ENCODE measurements at regions not wholly inside any gene's neighbourhood (a gene's known extent, or its start where the extent isn't known, plus 50 kb on each side); places are given as distances from the start of the nearest gene placed in this dataset.

DNA sequence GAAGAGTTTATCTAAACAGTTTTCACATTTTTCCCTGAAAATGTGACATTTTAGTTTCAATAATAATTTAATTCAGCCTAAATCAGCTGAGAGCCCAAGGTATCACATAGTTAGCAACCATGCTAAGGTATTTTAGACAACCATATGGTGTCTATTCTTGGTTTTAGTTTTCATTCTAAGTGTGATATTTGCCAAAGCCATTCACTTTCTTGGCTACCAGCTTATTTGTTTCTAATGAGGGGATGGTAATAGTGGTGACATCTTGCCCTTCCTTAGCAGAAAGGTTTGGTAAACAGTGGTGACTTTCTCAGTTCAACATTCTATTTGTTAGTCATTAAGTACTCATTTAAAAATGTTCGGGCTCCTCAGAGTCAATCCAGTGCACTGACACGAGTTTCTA lies 854.9 kb upstream of the HTR2C start:
- Histone ChIP-seq H3K4me1 (ENCODE audit: insufficient read depth, low read length) (no peaks in the 10 kb centered on the region), H4K20me1 (ENCODE audit: low read length) (no peaks in the 10 kb centered on the region), H3K4me3 (ENCODE audit: low read length) (no peak overlapping the region), H3K79me2 (ENCODE audit: low read length) (no peaks in the 10 kb centered on the region), H3K4me2 (ENCODE audit: low read length) (no peak overlapping the region), H3K27me3 (ENCODE audit: low read length) (no peaks in the 10 kb centered on the region), H3K27ac (ENCODE audit: low read length) (no peak overlapping the region), H3F3A (ENCODE audit: low read length, unreplicated experiment) (no peaks in the 10 kb centered on the region), H3K9ac (ENCODE audit: low read length) (no peak overlapping the region), H3K36me3 (ENCODE audit: low read depth, low read length) (no peaks in the 10 kb centered on the region), H3K9me3 (ENCODE audit: low read length) (no peaks in the 10 kb centered on the region), H2AFZ (ENCODE audit: low read length) (no peak overlapping the region), H3K9me2 (replicated peaks; ENCODE audit: low read length) (no peaks in the 10 kb centered on the region)
- CTCF ChIA-PET = no interaction called here
- BruUV-seq (replicated peaks) = no TSS peak
- no peak for TF ChIP-seq EZH2 (IDR thresholded peaks at IDR 0.05; ENCODE audit: low read length, unreplicated experiment)
- TF ChIP-seq, protein P1, sequence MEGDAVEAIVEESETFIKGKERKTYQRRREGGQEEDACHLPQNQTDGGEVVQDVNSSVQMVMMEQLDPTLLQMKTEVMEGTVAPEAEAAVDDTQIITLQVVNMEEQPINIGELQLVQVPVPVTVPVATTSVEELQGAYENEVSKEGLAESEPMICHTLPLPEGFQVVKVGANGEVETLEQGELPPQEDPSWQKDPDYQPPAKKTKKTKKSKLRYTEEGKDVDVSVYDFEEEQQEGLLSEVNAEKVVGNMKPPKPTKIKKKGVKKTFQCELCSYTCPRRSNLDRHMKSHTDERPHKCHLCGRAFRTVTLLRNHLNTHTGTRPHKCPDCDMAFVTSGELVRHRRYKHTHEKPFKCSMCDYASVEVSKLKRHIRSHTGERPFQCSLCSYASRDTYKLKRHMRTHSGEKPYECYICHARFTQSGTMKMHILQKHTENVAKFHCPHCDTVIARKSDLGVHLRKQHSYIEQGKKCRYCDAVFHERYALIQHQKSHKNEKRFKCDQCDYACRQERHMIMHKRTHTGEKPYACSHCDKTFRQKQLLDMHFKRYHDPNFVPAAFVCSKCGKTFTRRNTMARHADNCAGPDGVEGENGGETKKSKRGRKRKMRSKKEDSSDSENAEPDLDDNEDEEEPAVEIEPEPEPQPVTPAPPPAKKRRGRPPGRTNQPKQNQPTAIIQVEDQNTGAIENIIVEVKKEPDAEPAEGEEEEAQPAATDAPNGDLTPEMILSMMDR (conservative IDR thresholded peaks at IDR 0.05; ENCODE audit: low read depth, low read length) = no peak
- no peak for TF ChIP-seq EZH2phosphoT487 (IDR thresholded peaks at IDR 0.05; ENCODE audit: borderline replicate concordance, low read length)
- POLR2A ChIA-PET (ENCODE audit: unreplicated experiment) = no interaction called here
- DNase-seq = no peak
- ATAC-seq = no peak
- intact Hi-C loops (cut with micrococcal nuclease) = no loop called here

DNA sequence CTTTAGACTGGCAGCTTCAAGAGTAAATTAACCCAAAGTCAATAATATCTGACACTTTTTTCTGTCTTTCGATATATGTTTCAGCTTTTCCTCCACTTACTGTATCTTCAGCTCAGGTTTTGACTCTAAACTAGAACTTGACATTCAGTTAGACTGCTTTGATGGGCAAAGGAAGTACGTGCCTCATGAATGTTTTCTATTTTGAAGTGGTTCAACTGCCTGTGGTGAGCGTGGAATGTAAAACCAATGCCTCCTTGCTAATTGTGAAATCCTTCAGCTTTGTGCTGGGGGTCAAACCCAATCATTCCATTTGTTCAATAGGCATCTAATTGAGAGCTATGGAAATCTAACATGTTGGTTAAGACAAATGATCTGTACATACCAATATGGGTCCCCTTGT lies 857.0 kb upstream of the HTR2C start:
- no TSS peak for BruUV-seq (replicated peaks)
- TF ChIP-seq EZH2phosphoT487 (IDR thresholded peaks at IDR 0.05; ENCODE audit: borderline replicate concordance, low read length) (no peak), EZH2 (IDR thresholded peaks at IDR 0.05; ENCODE audit: low read length, unreplicated experiment) (no peak)
- TF ChIP-seq, protein P1 (conservative IDR thresholded peaks at IDR 0.05; ENCODE audit: low read depth, low read length) = no peak
- no peak for DNase-seq
- Histone ChIP-seq H3K4me2 (ENCODE audit: low read length) (no peak overlapping the region), H3K9ac (ENCODE audit: low read length) (no peak overlapping the region), H3K27ac (ENCODE audit: low read length) (no peak overlapping the region), H3K36me3 (ENCODE audit: low read depth, low read length) (no peaks in the 10 kb centered on the region), H3F3A (ENCODE audit: low read length, unreplicated experiment) (no peaks in the 10 kb centered on the region), H3K4me1 (ENCODE audit: insufficient read depth, low read length) (no peaks in the 10 kb centered on the region), H2AFZ (ENCODE audit: low read length) (no peak overlapping the region), H3K9me2 (replicated peaks; ENCODE audit: low read length) (no peaks in the 10 kb centered on the region), H3K9me3 (ENCODE audit: low read length) (no peaks in the 10 kb centered on the region), H3K27me3 (ENCODE audit: low read length) (no peaks in the 10 kb centered on the region), H3K79me2 (ENCODE audit: low read length) (no peaks in the 10 kb centered on the region), H4K20me1 (ENCODE audit: low read length) (no peaks in the 10 kb centered on the region), H3K4me3 (ENCODE audit: low read length) (no peak overlapping the region)
- intact Hi-C loops (cut with micrococcal nuclease) = no loop called here
- POLR2A ChIA-PET (ENCODE audit: unreplicated experiment) = no interaction called here
- ATAC-seq = no peak
- CTCF ChIA-PET = no interaction called here

GRCh38 chrX:113726466-113726865 lies 857.4 kb upstream of the HTR2C start:
- no peaks in the 10 kb centered on the region for H3K9me3 ChIP-seq (ENCODE audit: low read length)
- H3K36me3 ChIP-seq (ENCODE audit: low read depth, low read length) = no peaks in the 10 kb centered on the region
- intact Hi-C loops (cut with micrococcal nuclease) = no loop called here
- H3K9me2 ChIP-seq (replicated peaks; ENCODE audit: low read length) = no peaks in the 10 kb centered on the region
- H3K27me3 ChIP-seq (ENCODE audit: low read length) = no peaks in the 10 kb centered on the region
- no peak overlapping the region for H3K9ac ChIP-seq (ENCODE audit: low read length)
- H3K4me1 ChIP-seq (ENCODE audit: insufficient read depth, low read length) = no peaks in the 10 kb centered on the region
- ChIA-PET POLR2A (ENCODE audit: unreplicated experiment) (no interaction called here), CTCF (no interaction called here)
- no peak overlapping the region for H3K27ac ChIP-seq (ENCODE audit: low read length)
- H3K4me2 ChIP-seq (ENCODE audit: low read length) = no peak overlapping the region
- no TSS peak for BruUV-seq (replicated peaks)
- H4K20me1 ChIP-seq (ENCODE audit: low read length) = no peaks in the 10 kb centered on the region
- H3K79me2 ChIP-seq (ENCODE audit: low read length) = no peaks in the 10 kb centered on the region
- no peak for TF ChIP-seq EZH2 (IDR thresholded peaks at IDR 0.05; ENCODE audit: low read length, unreplicated experiment)
- TF ChIP-seq, protein P1 (conservative IDR thresholded peaks at IDR 0.05; ENCODE audit: low read depth, low read length) = no peak
- no peak for TF ChIP-seq EZH2phosphoT487 (IDR thresholded peaks at IDR 0.05; ENCODE audit: borderline replicate concordance, low read length)
- no peaks in the 10 kb centered on the region for H3F3A ChIP-seq (ENCODE audit: low read length, unreplicated experiment)
- DNase-seq = no peak
- no peak overlapping the region for H3K4me3 ChIP-seq (ENCODE audit: low read length)
- no peak for ATAC-seq
- no peak overlapping the region for H2AFZ ChIP-seq (ENCODE audit: low read length)
